WERI-Rb-1 (cell line): ENCODE measurements at regions not wholly inside any gene's neighbourhood (a gene's known extent, or its start where the extent isn't known, plus 50 kb on each side); places are given as distances from the start of the nearest gene placed in this dataset.

Experiments used
- DNase-seq: peaks from one replicate; pipeline ENCODE4 v3.0.0-alpha.2; 2020
- H3K27ac ChIP-seq: fragments of 250-450 bp; sonication (Bioruptor Pico); 2 replicates; pipeline ENCODE4 v1.5.1; 2020; ENCODE audit warnings: mild to moderate bottlenecking, moderate library complexity
- H3K27me3 ChIP-seq: fragments of 250-450 bp; sonication (Bioruptor Pico); 2 replicates; pipeline ENCODE4 v1.5.1; 2021; ENCODE audit warnings: mild to moderate bottlenecking, low read depth, moderate library complexity; ENCODE audit not compliant: insufficient read depth, severe bottlenecking
- H3K36me3 ChIP-seq: fragments of 250-450 bp; sonication (Bioruptor Pico); 2 replicates; pipeline ENCODE4 v1.5.1; 2020; ENCODE audit warnings: mild to moderate bottlenecking, moderate library complexity
- H3K4me3 ChIP-seq: 2 replicates; pipeline ENCODE4 v1.5.1; 2011; ENCODE audit warnings: low read depth, mild to moderate bottlenecking, control low read depth, low read length
- H3K9me3 ChIP-seq: fragments of 250-450 bp; sonication (Bioruptor Pico); 2 replicates; pipeline ENCODE4 v1.5.1; 2021; ENCODE audit warnings: mild to moderate bottlenecking, moderate library complexity; ENCODE audit not compliant: severe bottlenecking
- CTCF ChIP-seq: IDR thresholded peaks from 2 replicates; pipeline ENCODE4 v1.5.1; 2011; ENCODE audit warnings: low read depth, mild to moderate bottlenecking, control low read depth, inconsistent platforms, low read length

GRCh38 chr7:17618652-17618974 is 320.2 kb downstream of the AHR start:
- Histone ChIP-seq H3K4me3 (no peak overlapping the region), H3K27ac (no peak overlapping the region), H3K27me3 (no peaks in the 10 kb centered on the region), H3K36me3 (no peaks in the 10 kb centered on the region), H3K9me3 (no peaks in the 10 kb centered on the region)
- no peak for DNase-seq
- TF ChIP-seq CTCF: no peak

GRCh38 chr7:17619196-17619818 is 320.9 kb downstream of the AHR start:
- no peak overlapping the region for H3K4me3 ChIP-seq
- no peaks in the 10 kb centered on the region for H3K27me3 ChIP-seq
- no peak for DNase-seq
- no peaks in the 10 kb centered on the region for H3K9me3 ChIP-seq
- no peak for TF ChIP-seq CTCF
- no peak overlapping the region for H3K27ac ChIP-seq
- H3K36me3 ChIP-seq: no peaks in the 10 kb centered on the region

GRCh38 chr7:17620566-17620965 is 319.7 kb downstream of the SNX13 start:
- no peak for DNase-seq
- Histone ChIP-seq H3K27me3 (no peaks in the 10 kb centered on the region), H3K4me3 (no peak overlapping the region), H3K27ac (no peak overlapping the region), H3K9me3 (no peaks in the 10 kb centered on the region), H3K36me3 (no peaks in the 10 kb centered on the region)
- no peak for TF ChIP-seq CTCF

- TF ChIP-seq CTCF: no peak
- Histone ChIP-seq H3K27ac (no peak overlapping the region), H3K36me3 (no peaks in the 10 kb centered on the region), H3K9me3 (no peaks in the 10 kb centered on the region), H3K27me3 (no peaks in the 10 kb centered on the region), H3K4me3 (no peak overlapping the region)
- DNase-seq: no peak
Observed at GRCh38 chr7:17622451-17622850, 317.8 kb downstream of the SNX13 start.

GRCh38 chr7:17623546-17624185 is 316.6 kb downstream of the SNX13 start:
- no peaks in the 10 kb centered on the region for H3K9me3 ChIP-seq
- no peak for DNase-seq
- no peak for TF ChIP-seq CTCF
- no peak overlapping the region for H3K27ac ChIP-seq
- no peak overlapping the region for H3K4me3 ChIP-seq
- no peaks in the 10 kb centered on the region for H3K27me3 ChIP-seq
- no peaks in the 10 kb centered on the region for H3K36me3 ChIP-seq

GRCh38 chr7:17624379-17624778 is 315.9 kb downstream of the SNX13 start:
- TF ChIP-seq CTCF: no peak
- DNase-seq: no peak
- no peaks in the 10 kb centered on the region for H3K9me3 ChIP-seq
- H3K27ac ChIP-seq: no peak overlapping the region; the same call in 1 of the 2 replicates
- no peak overlapping the region for H3K4me3 ChIP-seq
- H3K36me3 ChIP-seq: no peaks in the 10 kb centered on the region
- H3K27me3 ChIP-seq: no peaks in the 10 kb centered on the region
